Activated T-cell treated with anti-CD3 and anti-CD28 coated beads for 24 hours (primary cell): ENCODE measurements at regions not wholly inside any gene's neighbourhood (a gene's known extent, or its start where the extent isn't known, plus 50 kb on each side); places are given as distances from the start of the nearest gene placed in this dataset.

Source experiments
- DNase-seq: peaks from one replicate; pipeline ENCODE4 v3.0.0-alpha.2; 2020; ENCODE audit warnings: low read depth

DNA sequence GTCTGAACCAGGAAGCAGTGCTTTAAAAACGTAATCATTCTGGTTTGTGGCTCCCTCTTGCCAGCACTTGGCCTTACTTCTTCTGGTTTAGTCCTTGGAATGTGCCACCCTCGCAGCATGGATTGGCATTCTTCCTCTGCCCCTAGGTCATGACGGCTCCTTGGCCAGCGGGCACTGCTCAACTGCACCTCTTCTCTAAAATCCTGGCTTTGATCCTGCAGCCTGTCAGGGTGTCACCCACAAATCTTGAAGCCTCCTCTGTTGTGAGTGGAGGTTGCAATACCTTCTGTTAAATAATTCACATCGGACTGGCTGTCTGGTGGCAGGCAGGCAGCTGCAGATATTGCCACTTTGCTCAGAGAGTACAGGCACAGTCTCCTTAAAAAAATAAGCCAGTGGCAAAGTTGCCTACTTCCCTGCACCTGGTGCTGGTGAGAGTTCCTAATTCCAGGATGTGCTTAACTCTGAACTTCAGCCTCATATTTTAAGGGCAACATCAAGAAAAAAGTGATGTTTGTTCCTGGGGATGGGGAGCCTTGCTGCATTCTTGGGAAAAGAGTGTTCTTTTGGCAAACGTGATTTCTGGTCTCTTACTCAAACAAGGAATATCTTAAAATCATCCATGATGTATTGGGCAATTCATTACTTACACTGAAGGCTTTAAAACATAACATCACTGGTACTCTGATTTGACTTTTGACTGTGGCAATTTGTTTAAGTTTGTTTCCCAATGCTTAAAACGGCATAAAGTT, 179.8 kb downstream of the FOXA2 start:
- DNase-seq, result no peak

DNA sequence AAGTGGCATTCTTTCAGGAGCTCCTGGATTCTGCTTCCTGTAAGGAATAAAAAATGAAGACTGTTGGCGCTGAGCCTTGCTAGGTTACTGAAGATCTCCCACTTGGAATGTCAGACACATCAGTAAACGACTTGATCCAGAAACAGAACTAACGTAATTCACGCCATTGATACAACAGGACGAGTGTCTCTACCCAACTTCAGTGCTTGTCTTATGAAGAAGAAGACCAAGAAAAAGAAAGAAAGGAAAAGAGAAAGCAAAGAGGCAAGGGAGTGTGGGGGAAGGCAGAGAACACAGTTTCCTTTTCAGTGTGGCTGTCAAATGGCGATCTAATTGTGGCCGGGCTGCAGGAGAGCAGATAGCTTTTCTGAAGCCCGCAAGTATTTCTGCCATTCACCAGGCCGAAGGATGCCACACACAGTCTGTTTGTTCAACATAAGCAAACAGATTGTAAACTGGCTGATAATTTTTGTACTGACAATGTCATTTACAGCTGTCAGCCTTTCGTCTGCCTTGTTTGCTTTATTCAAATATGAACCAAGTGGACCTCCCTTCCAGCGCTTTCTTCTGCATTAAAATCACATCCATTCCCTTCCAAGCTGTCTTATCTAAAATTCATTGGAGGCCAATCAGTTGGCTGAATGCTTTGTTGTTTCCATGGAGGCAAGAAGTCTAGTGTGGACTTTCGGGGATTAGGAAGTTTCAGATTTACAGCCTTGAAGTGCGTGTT, 180.6 kb downstream of the FOXA2 start:
- DNase-seq, result no peak

DNA sequence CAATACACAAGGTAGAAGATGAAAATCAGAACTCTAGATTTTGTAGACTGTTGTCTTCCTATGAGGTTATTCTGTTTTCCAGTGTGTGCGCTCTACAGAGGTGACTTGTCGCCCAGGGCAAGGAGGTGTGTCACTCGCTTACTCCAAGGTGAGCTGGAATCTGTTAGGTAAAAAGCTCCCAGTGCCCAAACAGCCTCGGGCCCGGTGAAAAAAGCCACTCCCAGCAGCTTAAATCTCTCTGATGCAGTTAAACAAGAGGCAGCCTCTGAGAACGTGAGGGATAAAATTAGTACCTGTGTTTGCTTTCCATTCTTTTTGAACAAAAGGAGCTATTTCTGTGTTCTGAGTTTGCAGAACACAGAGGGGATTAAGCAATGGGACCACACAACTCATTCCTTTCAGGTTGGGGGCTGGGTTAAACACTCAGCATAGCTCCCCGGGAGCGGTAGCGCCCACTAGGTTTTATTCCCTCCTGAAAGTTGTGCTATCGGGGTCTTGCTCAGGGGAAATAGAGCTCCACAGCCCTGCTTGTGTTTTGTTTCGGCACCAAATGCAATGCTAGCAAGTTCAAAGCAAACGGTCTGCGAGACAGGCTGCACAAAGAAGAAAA, 181.2 kb downstream of the FOXA2 start:
- DNase-seq, result no peak

DNA sequence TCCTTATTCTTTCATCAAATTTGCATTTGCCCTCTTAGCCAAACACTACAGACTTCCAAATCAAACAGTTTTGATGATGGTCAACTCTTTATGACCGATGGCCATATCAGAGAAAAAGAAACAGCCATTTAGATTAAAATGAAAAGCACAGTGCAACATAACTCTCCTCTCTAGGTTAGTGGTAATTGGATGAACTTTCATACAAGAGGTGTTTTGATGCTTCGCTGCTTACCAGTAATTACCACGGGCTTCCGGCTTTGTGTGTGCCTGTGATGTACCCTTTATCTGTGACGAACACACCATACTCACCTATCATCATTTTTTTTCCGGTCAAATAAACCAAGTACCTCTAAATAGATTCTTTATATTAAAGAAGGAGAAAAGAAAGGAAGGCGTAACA, 181.8 kb downstream of the FOXA2 start:
- DNase-seq, result no peak

- DNase-seq, result no peak
Observed at GRCh38 chr20:22400440-22400839, 183.9 kb downstream of the FOXA2 start.

- no peak for DNase-seq
Observed at GRCh38 chr20:22394583-22394982, 189.8 kb downstream of the FOXA2 start.

DNA sequence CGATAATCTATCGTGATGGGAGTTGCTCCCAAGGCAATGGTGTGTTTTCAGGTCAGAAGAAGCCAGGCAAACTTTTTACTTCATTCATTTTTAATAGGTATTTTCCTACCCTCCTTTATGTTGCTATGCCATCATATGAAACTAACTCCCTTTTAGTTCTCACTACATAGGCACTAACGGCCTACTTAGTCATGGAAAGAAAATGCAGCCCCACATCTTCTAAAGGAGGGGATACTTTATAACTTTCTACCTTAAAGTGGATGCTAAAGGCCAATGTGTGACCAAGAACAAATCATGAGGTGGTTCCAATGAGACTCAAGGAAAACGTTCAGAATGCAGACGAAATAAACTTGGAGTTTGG, 193.8 kb downstream of the FOXA2 start:
- no peak for DNase-seq

DNA sequence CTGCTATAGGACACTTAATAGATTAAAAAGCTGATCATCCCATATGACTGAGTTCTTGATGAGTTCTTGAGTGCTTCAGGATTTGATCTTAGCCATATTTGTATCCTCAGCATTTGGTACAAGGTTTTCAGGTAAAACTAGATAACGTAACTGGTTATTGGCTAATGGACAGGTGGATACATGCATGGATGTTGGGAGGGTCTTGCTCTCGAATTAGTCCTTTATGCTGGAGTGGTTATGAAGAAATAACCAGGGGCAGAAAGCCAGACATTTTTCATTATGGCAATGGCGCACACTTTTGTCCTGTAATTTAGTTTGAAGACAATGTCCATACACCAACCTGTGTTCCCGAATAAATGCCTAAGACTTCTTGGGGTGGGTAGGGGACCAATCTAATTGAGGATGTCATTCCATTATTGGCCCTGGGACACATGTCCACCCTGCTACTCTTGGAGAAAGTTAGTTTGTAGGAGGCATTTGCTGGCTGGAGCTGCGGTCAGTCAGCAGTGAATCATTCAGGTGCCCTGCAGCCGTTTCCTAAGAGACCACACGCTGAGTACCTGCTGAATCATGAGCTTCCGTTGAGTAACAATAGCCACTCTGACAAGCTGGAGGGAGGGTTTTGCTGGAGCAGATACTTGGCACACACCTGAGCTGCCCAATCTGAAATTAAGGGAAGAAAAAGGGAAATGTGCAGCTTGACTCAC, 194.4 kb downstream of the FOXA2 start:
- no peak for DNase-seq

DNA sequence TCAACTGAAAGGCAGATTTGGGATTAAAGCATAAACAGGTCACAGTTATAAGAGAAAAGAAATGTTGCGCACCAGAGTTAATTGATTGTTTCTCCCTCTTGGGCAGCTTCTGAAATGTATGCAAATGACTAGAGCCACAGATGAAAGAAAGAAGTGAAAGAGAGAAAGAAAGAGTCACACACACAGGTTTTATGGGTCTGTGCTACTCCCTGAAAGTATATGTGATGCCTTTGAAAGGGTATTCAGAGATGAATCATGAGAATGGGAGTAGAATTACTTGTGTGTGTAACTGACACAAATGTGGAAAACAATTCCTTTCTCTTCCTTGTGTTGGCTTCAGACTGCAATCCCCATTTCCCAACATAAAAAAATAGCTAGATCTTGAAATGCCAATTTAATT, 196.9 kb downstream of the FOXA2 start:
- DNase-seq, result no peak

- no peak for DNase-seq
Observed at GRCh38 chr20:22386306-22386623, 198.1 kb downstream of the FOXA2 start.

- no peak for DNase-seq
Observed at GRCh38 chr20:22385602-22386305, 198.6 kb downstream of the FOXA2 start.

DNA sequence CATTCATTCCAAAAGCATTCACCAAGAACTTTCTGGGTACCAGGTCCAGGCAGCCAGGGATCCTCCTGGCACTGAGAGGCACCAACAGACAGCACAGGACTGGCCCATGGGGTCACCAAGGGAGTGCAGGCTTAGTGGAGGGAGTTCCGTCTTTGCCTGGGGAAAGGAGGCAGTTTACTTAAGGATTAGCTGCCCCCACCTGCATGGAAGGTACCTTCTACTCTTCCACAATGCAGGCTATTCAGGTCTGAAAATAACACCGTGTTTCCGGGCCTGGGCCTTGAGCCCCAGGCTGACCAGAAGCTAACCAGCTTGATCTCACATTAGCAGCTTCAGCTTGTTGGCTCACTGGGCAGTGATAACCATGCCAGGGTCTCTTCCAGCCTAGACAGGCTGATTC, 199.4 kb downstream of the FOXA2 start:
- no peak for DNase-seq

DNA sequence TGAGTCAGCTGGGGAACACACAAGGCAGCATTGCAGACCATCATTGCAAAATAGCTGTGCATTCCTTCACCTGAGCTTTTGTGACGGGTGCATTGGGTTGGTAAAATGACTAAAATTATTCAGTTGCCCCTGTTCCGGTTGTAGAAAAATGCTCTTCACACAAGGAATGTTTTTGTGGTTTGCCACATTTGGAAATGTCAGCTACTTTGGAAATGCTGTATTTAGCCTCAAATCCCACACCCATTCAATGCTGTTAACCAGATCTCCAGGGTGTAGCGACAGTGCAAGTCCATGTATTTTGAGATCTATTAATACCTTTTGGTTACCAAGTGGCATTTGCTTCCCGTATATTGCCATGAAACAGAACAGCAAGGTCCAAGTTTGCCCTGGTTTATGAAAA, 201.2 kb downstream of the FOXA2 start:
- no peak for DNase-seq

DNA sequence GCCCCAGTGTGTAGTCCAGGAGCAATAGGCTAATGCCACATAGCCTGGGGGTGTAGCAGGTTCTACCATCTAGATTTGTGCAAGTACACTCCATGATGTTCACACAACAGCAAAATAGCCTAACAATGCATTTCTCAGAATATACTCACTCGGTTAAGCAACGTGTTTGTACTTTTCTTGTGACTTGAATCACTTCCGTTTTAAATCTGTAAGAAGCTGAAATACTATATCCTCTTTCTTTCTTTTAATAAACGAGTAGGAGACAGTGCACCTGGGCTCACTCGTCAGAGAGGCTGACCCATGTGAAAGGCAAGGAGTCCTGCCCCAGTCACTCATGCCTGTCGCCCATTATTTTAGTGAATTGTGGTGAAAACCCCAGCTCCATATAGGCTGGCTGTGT, 201.6 kb downstream of the FOXA2 start:
- no peak for DNase-seq

GRCh38 chr20:22381812-22382416, 202.5 kb downstream of the FOXA2 start:
- no peak for DNase-seq

DNA sequence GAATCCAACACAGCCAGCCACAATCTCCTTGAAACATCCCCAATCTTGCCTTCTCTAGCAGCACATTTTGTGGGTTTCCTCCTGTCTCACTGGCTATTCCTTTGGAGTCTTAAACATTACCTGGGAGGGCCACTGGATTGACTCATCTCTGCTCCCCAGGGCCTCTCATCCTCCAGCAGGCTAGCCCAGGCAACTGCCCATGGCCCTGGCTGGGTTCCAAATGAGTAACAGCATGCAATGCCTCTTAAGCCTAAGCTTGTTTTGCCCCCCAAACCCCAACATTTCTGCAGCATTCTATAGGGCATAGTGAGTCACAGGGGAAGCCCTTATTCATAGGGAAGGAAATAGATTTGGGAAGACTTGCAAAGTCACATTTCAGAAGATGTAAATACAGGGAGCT, 204.9 kb downstream of the FOXA2 start:
- no peak for DNase-seq

DNA sequence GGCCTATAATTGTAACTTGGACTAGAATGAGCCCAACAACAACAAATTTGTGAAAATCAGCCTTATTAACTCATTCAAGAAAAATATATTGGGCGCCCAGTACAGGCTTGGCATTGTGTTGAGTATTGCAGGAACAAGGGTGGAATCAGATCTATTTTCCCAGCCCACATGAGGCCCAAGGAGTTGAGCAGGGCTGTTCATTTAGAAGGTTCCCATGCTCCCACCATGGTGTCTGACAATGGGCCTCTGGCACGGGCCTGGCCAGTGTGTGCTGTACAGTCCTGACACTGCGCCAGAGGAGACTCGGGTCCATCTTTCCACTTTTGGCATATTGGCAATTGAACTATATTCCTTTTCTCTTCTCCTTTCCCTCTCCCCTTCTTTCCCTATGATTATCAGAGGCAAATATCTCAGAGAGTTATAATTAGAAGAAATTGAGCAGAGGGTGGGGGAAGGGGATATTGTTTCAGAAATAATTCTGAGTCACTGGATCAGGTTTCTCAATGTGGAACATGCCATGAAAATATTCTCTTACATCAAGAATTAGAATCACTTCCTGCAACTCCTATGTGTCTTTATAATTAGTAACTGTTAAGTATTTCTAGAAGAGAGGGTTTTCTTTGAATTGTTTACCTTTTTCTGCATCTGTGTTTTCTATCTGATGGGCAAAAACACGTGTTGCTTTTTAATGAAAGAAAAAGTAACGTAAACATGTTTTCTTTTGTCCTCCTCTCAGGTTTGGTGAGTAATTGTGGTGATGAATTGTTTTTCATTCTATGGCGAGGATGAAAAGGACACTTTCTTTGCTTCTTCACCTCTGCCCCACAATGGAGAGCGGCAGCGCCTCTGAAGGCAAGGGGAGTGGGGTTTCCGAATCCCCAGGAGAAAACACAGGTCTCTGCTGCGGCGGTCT, 209.4 kb downstream of the FOXA2 start:
- no peak for DNase-seq

DNA sequence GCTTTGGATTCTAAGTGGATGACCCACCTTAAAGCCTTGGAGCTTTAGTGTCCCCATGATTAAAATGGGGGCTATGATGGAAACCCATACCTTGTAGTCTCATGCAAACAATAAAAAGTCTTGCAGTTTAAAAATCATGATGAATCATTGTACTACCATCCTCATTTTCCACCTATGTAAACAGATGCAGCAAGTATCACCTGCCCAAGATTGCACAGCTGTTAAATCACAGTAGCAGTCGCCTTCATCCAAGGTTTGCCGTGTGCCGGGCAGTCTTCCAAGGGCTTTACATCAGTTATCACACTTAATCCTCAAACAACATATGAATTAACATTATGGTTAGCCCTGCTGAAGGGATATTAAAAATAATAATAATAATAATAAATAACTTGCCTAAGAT, 210.3 kb downstream of the FOXA2 start:
- no peak for DNase-seq

DNA sequence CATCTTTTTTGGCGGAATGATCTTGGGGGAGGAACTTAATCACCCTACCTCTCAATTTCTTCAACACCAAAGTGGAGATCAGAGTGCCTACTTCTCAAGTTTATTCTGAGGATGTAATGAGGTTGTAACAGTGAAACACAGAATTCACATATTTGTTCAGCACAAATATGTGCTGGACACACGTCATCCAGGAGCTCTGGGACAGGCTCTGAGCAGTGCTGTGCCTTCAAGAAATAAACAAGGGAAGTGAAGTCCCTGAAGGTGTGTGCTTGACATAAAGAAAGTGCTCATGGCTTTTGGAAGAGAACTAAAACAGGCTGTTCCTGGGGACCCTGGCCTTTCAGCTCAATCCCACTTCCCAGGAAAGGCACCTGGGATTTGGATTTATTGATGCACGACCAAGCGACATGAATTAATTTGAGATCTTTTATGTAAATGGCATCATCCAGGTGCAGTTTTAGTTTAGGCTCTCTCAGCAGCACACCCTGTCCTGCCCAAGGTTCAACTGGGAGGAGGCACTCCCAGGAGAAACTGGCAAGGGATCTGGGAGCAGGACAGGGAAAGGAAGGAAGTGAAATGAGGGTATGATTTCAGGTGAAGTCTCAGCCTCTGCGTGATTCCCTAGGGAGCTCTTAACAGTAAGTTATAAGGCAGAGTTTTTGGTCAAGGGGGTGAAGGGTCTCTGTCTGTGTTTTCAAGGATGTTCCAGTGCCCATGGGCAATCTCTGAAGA, 211.0 kb downstream of the FOXA2 start:
- DNase-seq, result no peak

- no peak for DNase-seq
Observed at GRCh38 chr20:22371843-22372242, 212.5 kb downstream of the FOXA2 start.
